ENCODE measurements at regions not wholly inside any gene's neighbourhood (a gene's known extent, or its start where the extent isn't known, plus 50 kb on each side); places are given as distances from the start of the nearest gene placed in this dataset.

DNA sequence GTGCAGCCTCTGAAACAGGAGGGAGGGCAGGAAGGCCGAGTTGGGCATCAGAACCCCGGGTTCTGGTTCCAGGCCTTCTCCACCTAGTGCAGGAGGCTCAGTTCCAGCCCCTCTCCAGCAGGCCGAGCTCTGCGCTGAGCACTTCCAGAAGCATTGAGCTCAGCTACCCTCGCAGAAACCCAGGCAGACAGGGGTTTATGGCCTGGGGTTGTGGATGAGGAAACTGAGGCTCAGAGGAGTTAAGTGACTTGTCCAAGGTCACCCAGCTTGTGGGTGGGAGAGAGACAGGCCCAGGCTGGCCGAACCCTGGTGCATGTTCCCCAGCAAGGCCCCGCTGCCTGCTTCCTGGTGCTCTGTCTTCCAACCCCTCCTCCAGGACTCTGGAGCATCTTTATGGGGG, 348.9 kb downstream of the PTPRU start:
- intact Hi-C loops (cut with micrococcal nuclease) = no loop called here
- no peak for DNase-seq
- peaks cover 3% of the 10 kb centered on the region for H3K9me3 Mint-ChIP-seq
- no peak overlapping the region for H3K27ac Mint-ChIP-seq
- peaks cover 8% of the 10 kb centered on the region for H3K27me3 Mint-ChIP-seq
- H3K36me3 Mint-ChIP-seq (ENCODE audit: low read depth) = no peaks in the 10 kb centered on the region
- H3K4me3 Mint-ChIP-seq = no peak overlapping the region
- H3K4me1 Mint-ChIP-seq = no peaks in the 10 kb centered on the region

DNA sequence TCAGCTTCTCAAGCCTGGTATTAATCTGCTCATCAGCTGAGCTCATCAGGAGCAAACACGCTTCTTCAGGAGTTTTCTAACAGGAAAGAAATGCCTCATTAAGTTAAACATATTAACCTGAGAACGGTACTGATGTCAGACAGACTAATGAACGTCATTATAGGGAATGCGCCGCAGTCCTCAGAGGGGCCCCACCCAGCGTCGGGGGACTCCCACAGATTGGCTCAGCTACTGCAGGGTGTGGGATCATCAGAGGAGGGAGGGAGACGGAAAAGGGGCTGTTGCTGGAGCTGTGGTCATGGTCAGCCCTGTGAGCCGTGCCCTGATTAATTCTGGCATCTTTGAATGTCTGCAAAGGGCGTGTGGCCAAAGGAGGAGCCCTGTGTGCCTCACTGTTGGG, 348.5 kb downstream of the PTPRU start:
- DNase-seq = no peak
- intact Hi-C loops (cut with micrococcal nuclease) = no loop called here

DNA sequence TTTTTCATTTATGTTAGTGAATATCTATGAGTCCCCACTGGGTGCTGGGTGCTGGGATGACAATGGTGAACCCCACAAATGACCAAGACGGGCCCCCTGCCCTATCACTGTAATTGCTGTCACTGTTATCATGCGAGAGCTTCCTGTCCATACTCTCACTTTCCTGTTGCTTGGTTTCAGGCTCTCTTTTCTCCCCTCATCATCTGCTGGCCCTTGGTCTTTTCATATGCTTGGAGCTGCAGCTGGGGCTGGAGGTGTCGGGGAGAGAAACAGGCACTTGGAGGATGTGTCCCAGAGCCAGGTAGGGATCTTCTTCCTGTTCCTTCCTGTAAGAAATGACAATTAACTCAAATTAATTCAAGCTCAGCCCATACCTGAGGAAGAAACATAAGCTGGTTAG, 348.0 kb downstream of the PTPRU start:
- no peak for DNase-seq
- peaks cover 3% of the 10 kb centered on the region for H3K9me3 Mint-ChIP-seq
- no peaks in the 10 kb centered on the region for H3K4me1 Mint-ChIP-seq
- no peak overlapping the region for H3K27ac Mint-ChIP-seq
- H3K27me3 Mint-ChIP-seq = peaks cover 8% of the 10 kb centered on the region
- intact Hi-C loops (cut with micrococcal nuclease) = no loop called here
- no peak overlapping the region for H3K4me3 Mint-ChIP-seq
- H3K36me3 Mint-ChIP-seq (ENCODE audit: low read depth) = no peaks in the 10 kb centered on the region

More for the DNA sequence above, 348.5 kb downstream of the PTPRU start:
- no peaks in the 10 kb centered on the region for H3K4me1 Mint-ChIP-seq
- peaks cover 3% of the 10 kb centered on the region for H3K9me3 Mint-ChIP-seq
- peaks cover 8% of the 10 kb centered on the region for H3K27me3 Mint-ChIP-seq
- H3K4me3 Mint-ChIP-seq = no peak overlapping the region
- H3K27ac Mint-ChIP-seq = no peak overlapping the region
- H3K36me3 Mint-ChIP-seq (ENCODE audit: low read depth) = no peaks in the 10 kb centered on the region

DNA sequence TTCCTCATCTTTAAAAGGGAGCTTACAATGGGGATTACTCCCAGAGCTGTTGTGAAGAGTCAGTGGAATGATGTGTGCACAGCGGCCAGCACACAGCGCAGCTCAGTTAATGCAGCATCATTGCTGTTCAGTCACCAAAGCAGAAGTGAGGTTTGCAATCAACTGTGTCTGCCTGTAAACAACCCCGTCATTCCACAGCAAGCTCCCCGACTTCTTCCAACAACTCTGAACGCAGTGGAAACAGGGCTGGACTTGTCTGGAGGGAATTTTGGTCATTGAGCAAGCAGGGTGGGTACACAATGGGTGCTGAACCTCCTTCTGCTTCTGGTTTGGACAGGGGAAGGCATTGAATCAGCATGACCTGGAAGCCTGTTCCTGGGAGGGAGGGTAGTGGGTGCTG, 347.4 kb downstream of the PTPRU start:
- Mint-ChIP-seq H3K36me3 (ENCODE audit: low read depth) (no peaks in the 10 kb centered on the region), H3K9me3 (peaks cover 3% of the 10 kb centered on the region), H3K27ac (no peak overlapping the region), H3K4me3 (no peak overlapping the region), H3K4me1 (no peaks in the 10 kb centered on the region), H3K27me3 (peaks cover 7% of the 10 kb centered on the region)
- no peak for DNase-seq
- intact Hi-C loops (cut with micrococcal nuclease) = no loop called here

DNA sequence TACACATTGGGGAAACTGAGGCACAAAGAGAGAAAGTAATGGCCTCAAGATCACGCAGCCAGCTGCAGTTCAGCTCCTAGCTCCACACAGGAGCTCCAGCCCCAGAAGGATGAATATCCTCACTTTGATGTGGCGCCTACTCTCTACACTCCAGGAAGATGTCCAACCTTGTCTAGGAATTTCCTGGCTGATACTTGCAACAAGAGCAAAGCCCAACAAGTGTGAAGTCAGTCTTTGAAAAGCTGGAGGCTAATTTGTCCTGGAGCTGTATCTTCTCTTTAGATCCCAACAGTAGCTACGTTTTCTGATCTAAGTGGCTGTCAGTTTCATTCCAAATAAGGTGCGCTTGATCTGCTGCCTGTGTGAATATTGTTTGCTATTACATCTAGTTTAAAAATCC, 344.9 kb downstream of the PTPRU start:
- no peak overlapping the region for H3K4me3 Mint-ChIP-seq
- no peak for DNase-seq
- intact Hi-C loops (cut with micrococcal nuclease) = no loop called here
- H3K36me3 Mint-ChIP-seq (ENCODE audit: low read depth) = no peaks in the 10 kb centered on the region
- H3K27me3 Mint-ChIP-seq = no peaks in the 10 kb centered on the region
- no peaks in the 10 kb centered on the region for H3K4me1 Mint-ChIP-seq
- H3K27ac Mint-ChIP-seq = no peak overlapping the region
- no peaks in the 10 kb centered on the region for H3K9me3 Mint-ChIP-seq

DNA sequence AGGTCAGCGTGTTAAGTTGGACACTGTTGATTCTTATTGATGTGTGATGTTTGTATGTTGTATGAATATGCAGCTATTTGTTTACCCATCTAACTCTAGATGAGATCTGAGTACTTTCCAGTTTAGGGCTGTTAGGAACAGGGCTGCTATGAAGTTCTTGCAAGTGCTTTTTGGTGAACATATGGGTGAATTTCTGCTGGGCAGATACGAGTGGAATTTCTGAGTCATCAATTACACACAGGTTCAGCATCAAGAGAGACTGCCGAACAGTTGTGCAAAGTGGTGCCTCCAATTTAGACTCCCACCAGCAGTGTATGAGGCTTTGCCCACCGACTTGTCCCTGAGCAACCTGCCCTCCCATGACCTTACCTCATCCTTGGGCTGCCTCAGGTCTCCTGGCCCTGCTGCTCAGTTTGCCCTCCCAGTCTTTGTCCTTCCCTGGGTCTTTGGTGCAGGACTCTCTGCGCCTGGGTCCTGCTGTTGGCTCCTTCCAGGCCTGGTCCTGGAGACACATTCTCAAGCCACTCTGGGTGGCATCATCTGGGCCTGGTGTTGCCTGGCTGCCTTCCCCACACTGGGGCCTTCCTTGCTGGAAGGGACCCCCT, 343.6 kb downstream of the PTPRU start:
- no peak overlapping the region for H3K4me3 Mint-ChIP-seq
- H3K27me3 Mint-ChIP-seq = no peaks in the 10 kb centered on the region
- H3K27ac Mint-ChIP-seq = no peak overlapping the region
- intact Hi-C loops (cut with micrococcal nuclease) = loop anchor here (5.0 kb wide), 1 partner anchor 622 kb away; no protein-coding TSS in a partner anchor
- no peaks in the 10 kb centered on the region for H3K36me3 Mint-ChIP-seq (ENCODE audit: low read depth)
- no peaks in the 10 kb centered on the region for H3K9me3 Mint-ChIP-seq
- no peak for DNase-seq
- H3K4me1 Mint-ChIP-seq = no peaks in the 10 kb centered on the region

DNA sequence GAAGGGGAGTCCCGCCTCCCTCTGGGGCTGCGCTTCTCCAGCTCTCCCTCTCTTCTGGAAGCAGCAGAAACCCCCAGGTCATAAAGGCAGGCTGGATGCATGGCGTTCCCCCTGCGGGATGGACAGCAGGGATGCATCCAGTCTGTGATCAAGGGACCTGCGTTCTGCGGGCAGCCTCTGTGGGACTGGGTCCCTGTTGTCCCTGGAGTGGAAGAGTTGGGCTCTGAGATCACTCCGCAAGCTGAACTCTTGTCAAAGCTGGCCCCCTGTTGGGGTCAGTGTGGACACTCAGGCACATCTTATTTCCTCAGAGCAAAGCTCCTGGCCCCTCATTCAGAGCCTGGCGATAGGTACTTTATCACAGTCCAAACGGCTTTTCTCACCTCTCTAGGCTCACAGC, 341.2 kb downstream of the PTPRU start:
- no peaks in the 10 kb centered on the region for H3K9me3 Mint-ChIP-seq
- intact Hi-C loops (cut with micrococcal nuclease) = loop anchor here (5.0 kb wide), 1 partner anchor 625 kb away; no protein-coding TSS in a partner anchor
- no peak overlapping the region for H3K27ac Mint-ChIP-seq
- no peak for DNase-seq
- H3K4me1 Mint-ChIP-seq = no peaks in the 10 kb centered on the region
- H3K4me3 Mint-ChIP-seq = no peak overlapping the region
- no peaks in the 10 kb centered on the region for H3K36me3 Mint-ChIP-seq (ENCODE audit: low read depth)
- H3K27me3 Mint-ChIP-seq = no peaks in the 10 kb centered on the region

GRCh38 chr1:29576510-29576909, 340.2 kb downstream of the PTPRU start:
- intact Hi-C loops (cut with micrococcal nuclease) = loop anchor here (5.0 kb wide), 1 partner anchor 626 kb away; no protein-coding TSS in a partner anchor
- no peak overlapping the region for H3K27ac Mint-ChIP-seq
- no peaks in the 10 kb centered on the region for H3K4me1 Mint-ChIP-seq
- H3K36me3 Mint-ChIP-seq (ENCODE audit: low read depth) = no peaks in the 10 kb centered on the region
- H3K27me3 Mint-ChIP-seq = no peaks in the 10 kb centered on the region
- no peak for DNase-seq
- no peak overlapping the region for H3K4me3 Mint-ChIP-seq
- no peaks in the 10 kb centered on the region for H3K9me3 Mint-ChIP-seq

DNA sequence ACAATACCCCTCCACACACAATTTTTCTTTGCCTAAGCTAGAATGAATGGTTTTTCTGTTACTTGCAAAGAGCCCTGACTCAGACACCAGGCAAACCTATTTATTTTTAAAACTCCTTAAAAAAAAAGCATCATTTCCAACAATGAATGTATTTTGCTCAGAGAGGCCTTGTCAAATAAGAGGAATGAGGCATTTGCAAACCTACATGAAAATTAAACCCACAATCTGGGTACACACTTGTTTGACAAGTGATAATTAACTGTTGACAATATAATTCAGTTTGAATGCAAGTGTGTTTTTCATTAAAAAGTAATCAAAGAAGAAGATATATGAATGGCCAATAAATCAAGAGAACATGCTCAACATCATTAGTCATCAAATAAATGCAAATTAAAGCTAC, 339.5 kb downstream of the PTPRU start:
- intact Hi-C loops (cut with micrococcal nuclease) = loop anchor here (5.0 kb wide), 1 partner anchor 626 kb away; no protein-coding TSS in a partner anchor
- no peak overlapping the region for H3K27ac Mint-ChIP-seq
- DNase-seq = no peak
- no peaks in the 10 kb centered on the region for H3K36me3 Mint-ChIP-seq (ENCODE audit: low read depth)
- H3K27me3 Mint-ChIP-seq = no peaks in the 10 kb centered on the region
- no peaks in the 10 kb centered on the region for H3K9me3 Mint-ChIP-seq
- H3K4me1 Mint-ChIP-seq = no peaks in the 10 kb centered on the region
- no peak overlapping the region for H3K4me3 Mint-ChIP-seq

DNA sequence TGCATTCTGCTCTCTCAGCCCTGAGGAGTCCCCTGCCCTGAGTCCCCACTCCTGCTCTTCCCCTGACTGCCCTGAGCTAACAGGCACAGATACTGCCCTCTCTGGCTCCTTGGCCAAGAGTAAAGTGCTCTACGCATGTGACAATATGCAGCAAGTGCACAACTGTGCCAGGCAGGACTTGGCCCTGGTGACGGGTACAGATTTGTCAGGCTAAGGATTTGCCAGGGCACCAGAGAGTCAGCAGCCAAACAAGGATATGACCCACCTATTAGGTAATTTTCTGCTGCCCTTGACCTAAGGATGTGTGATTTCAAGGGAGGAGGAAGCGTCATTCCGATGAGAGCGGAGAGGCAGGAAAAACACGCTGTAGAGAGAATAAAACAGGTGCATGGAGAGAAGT, 339.0 kb downstream of the PTPRU start:
- H3K4me1 Mint-ChIP-seq = no peaks in the 10 kb centered on the region
- DNase-seq = no peak
- H3K27me3 Mint-ChIP-seq = no peaks in the 10 kb centered on the region
- H3K27ac Mint-ChIP-seq = no peak overlapping the region
- no peaks in the 10 kb centered on the region for H3K9me3 Mint-ChIP-seq
- H3K36me3 Mint-ChIP-seq (ENCODE audit: low read depth) = no peaks in the 10 kb centered on the region
- intact Hi-C loops (cut with micrococcal nuclease) = loop anchor here (5.0 kb wide), 1 partner anchor 627 kb away; no protein-coding TSS in a partner anchor
- H3K4me3 Mint-ChIP-seq = no peak overlapping the region

GRCh38 chr1:29574871-29575270, 338.5 kb downstream of the PTPRU start:
- H3K27me3 Mint-ChIP-seq = no peaks in the 10 kb centered on the region
- intact Hi-C loops (cut with micrococcal nuclease) = loop anchor here (5.0 kb wide), 1 partner anchor 627 kb away; no protein-coding TSS in a partner anchor
- no peaks in the 10 kb centered on the region for H3K9me3 Mint-ChIP-seq
- no peaks in the 10 kb centered on the region for H3K4me1 Mint-ChIP-seq
- no peak for DNase-seq
- H3K36me3 Mint-ChIP-seq (ENCODE audit: low read depth) = no peaks in the 10 kb centered on the region
- no peak overlapping the region for H3K27ac Mint-ChIP-seq
- H3K4me3 Mint-ChIP-seq = no peak overlapping the region

DNA sequence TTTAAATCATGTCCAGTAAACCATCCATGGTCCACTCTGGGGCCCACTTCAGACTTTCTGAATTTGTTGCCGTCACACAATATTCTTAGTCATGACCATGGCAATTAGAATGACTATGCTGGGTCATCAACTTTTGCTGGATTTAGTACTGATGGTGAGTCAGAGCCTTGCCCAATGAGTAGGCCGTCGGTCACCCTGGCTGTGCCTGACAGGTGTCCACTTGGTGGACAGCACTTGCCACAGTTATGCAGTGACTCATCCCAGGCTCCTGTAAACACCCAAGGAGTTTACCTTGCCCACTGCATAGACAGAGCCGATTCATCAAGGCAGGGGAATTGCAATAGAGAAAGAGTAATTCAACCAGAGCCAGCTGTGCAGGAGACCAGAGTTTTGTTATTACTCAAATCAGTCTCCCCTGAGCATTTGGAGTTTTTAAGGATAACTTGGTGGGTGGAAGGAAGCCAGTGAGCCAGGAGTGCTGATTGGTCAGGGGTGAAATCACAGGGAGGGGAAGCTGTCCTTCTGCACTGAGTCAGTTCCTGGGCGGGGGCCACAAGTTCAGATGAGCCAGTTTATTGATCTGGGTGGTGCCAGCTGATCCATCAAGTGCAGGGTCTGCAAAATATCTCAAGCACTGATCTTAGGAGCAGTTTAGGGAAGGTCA, 333.8 kb downstream of the PTPRU start:
- no peaks in the 10 kb centered on the region for H3K36me3 Mint-ChIP-seq (ENCODE audit: low read depth)
- H3K27me3 Mint-ChIP-seq = peaks cover 3% of the 10 kb centered on the region
- H3K4me1 Mint-ChIP-seq = no peaks in the 10 kb centered on the region
- H3K9me3 Mint-ChIP-seq = peaks cover 13% of the 10 kb centered on the region
- no peak for DNase-seq
- no peak overlapping the region for H3K27ac Mint-ChIP-seq
- intact Hi-C loops (cut with micrococcal nuclease) = no loop called here
- H3K4me3 Mint-ChIP-seq = no peak overlapping the region

DNA sequence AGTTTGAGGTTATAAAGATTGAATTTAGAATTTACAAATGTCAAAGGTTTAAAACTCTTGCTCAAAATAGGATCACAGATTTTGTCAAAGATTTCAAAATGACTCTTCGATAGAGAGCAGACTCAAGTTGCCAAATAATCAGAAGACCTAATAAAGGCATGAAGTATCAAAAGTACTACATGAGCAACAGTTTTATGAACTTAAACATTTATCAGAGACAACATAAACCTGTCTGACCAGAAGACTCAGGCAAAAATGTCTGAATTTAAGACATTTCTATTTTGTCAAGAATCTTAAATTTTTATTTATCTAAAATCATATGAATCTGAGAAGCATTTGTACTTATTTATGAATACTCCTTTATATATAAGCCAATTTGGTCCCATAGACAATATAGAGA, 330.9 kb downstream of the PTPRU start:
- Mint-ChIP-seq H3K4me1 (peaks cover 2% of the 10 kb centered on the region), H3K27ac (no peak overlapping the region), H3K27me3 (peaks cover 3% of the 10 kb centered on the region), H3K9me3 (peaks cover 21% of the 10 kb centered on the region), H3K36me3 (ENCODE audit: low read depth) (no peaks in the 10 kb centered on the region), H3K4me3 (no peak overlapping the region)
- DNase-seq = no peak
- intact Hi-C loops (cut with micrococcal nuclease) = no loop called here

- Mint-ChIP-seq H3K27me3 (peaks cover 3% of the 10 kb centered on the region), H3K9me3 (peaks cover 21% of the 10 kb centered on the region), H3K36me3 (ENCODE audit: low read depth) (no peaks in the 10 kb centered on the region), H3K27ac (no peak overlapping the region), H3K4me3 (no peak overlapping the region), H3K4me1 (peaks cover 2% of the 10 kb centered on the region)
- no peak for DNase-seq
- intact Hi-C loops (cut with micrococcal nuclease) = no loop called here
Observed at GRCh38 chr1:29565490-29565889, 329.2 kb downstream of the PTPRU start.

All from activated CD4-positive, alpha-beta T cell treated with anti-CD3 and anti-CD28 coated beads, Interleukin-2, amount 10 ng/mL, durations not matched to agents 24 days and 14 days (primary cell).